WTC11 (cell line): ENCODE measurements at regions not wholly inside any gene's neighbourhood (a gene's known extent, or its start where the extent isn't known, plus 50 kb on each side); places are given as distances from the start of the nearest gene placed in this dataset.
A peak's percentile ranks its signal among the peaks of the same experiment; 100 is the strongest.

Experiments used
- ATAC-seq: fragments of 200-7000 bp; cut with Tn5 transposase; 2 replicates; pipeline ENCODE4 v1.10.0; 2021; ENCODE audit warnings: mild to moderate bottlenecking, moderate library complexity
- CTCF ChIA-PET: fragments of 300-600 bp; sonication (Branson Sonifier 250); formaldehyde crosslinking; loops from one replicate; lab custom pipeline; 2021; ENCODE audit warnings: antibody characterized with exemption; lab: Charles Lee
- POLR2A ChIA-PET: fragments of 350-600 bp; sonication (Branson Sonifier 250); formaldehyde crosslinking; loops from one replicate; lab custom pipeline; 2021; ENCODE audit warnings: antibody characterized with exemption; lab: Charles Lee
- DNase-seq: peaks from one replicate; pipeline ENCODE4 v3.0.0; 2021; ENCODE audit warnings: low spot score
- H3K27ac Mint-ChIP-seq: 2 replicates; pipeline ENCODE4 v1.8.0; 2021; ENCODE audit warnings: mixed read lengths
- H3K27me3 Mint-ChIP-seq: 2 replicates; pipeline ENCODE4 v1.8.0; 2021; ENCODE audit warnings: low read depth, mild to moderate bottlenecking, moderate library complexity, mixed read lengths
- H3K36me3 Mint-ChIP-seq: 2 replicates; pipeline ENCODE4 v1.8.0; 2021; ENCODE audit warnings: mixed read lengths
- H3K4me1 Mint-ChIP-seq: 2 replicates; pipeline ENCODE4 v1.8.0; 2022; ENCODE audit warnings: mixed read lengths
- H3K4me3 Mint-ChIP-seq: 2 replicates; pipeline ENCODE4 v1.8.0; 2021; ENCODE audit warnings: mild to moderate bottlenecking, moderate library complexity, mixed read lengths
- H3K9me3 Mint-ChIP-seq: 2 replicates; pipeline ENCODE4 v1.8.0; 2021; ENCODE audit warnings: mixed read lengths
- AFF4 ChIP-seq: sonication (generic); formaldehyde crosslinking; IDR thresholded peaks from 2 replicates; pipeline ENCODE4 v1.8.1; 2023; ENCODE audit warnings: mild to moderate bottlenecking, missing genetic modification reagents, borderline replicate concordance
- ATF3 ChIP-seq: sonication (generic); formaldehyde crosslinking; conservative IDR thresholded peaks from 2 replicates; pipeline ENCODE4 v1.8.1; 2022; ENCODE audit warnings: mild to moderate bottlenecking, missing genetic modification reagents
- JUN ChIP-seq: sonication (generic); formaldehyde crosslinking; IDR thresholded peaks from 2 replicates; pipeline ENCODE4 v1.8.0; 2023; ENCODE audit warnings: mild to moderate bottlenecking, missing genetic modification reagents
- MLX ChIP-seq: sonication (generic); formaldehyde crosslinking; IDR thresholded peaks from 2 replicates; pipeline ENCODE4 v1.8.1; 2023; ENCODE audit warnings: mild to moderate bottlenecking, missing genetic modification reagents, moderate library complexity
- NFYB ChIP-seq: sonication (generic); formaldehyde crosslinking; conservative IDR thresholded peaks from 2 replicates; pipeline ENCODE4 v1.8.0; 2022; ENCODE audit warnings: low read depth, missing genetic modification reagents
- PREB ChIP-seq: sonication (generic); formaldehyde crosslinking; IDR thresholded peaks from 2 replicates; pipeline ENCODE4 v1.8.1; 2022; ENCODE audit warnings: mild to moderate bottlenecking, missing genetic modification reagents, moderate library complexity, borderline replicate concordance
- SMAD4 ChIP-seq: sonication (generic); formaldehyde crosslinking; IDR thresholded peaks from 2 replicates; pipeline ENCODE4 v1.8.0; 2022; ENCODE audit warnings: mild to moderate bottlenecking, missing genetic modification reagents
- TP53 ChIP-seq: sonication (generic); formaldehyde crosslinking; IDR thresholded peaks from 2 replicates; pipeline ENCODE4 v1.8.1; 2023; ENCODE audit warnings: mild to moderate bottlenecking, missing genetic modification reagents
- ZMAT4 ChIP-seq: fragments of 250-450 bp; sonication (Bioruptor Pico); IDR thresholded peaks from 2 replicates; pipeline ENCODE4 v1.9.0; 2021; ENCODE audit warnings: mild to moderate bottlenecking
- ZNF121 ChIP-seq: sonication (generic); formaldehyde crosslinking; IDR thresholded peaks from 2 replicates; pipeline ENCODE4 v1.8.0; 2023; ENCODE audit warnings: missing genetic modification reagents
- ZNF219 ChIP-seq: sonication (generic); formaldehyde crosslinking; IDR thresholded peaks from 2 replicates; pipeline ENCODE4 v1.8.0; 2023; ENCODE audit warnings: missing genetic modification reagents, mild to moderate bottlenecking, borderline replicate concordance

- TF ChIP-seq ATF3 (CRISPR knock-in tag) (no peak), NFYB (CRISPR knock-in tag) (no peak)
- TF ChIP-seq, all 79 proteins: peak for 0
These were observed 154.6 kb upstream of the TLE3 start (continued) for GRCh38 chr15:70252056-70252950.

- ChIA-PET POLR2A (no interaction called here), CTCF (interaction anchor here (0.8 kb wide), 1 partner anchor 773 kb away, joined by 3 read pairs; no protein-coding TSS in a partner anchor)
- no peak for TF ChIP-seq PREB (CRISPR knock-in tag)
- no peak for TF ChIP-seq MLX (CRISPR knock-in tag)
- no peak for TF ChIP-seq JUN (CRISPR knock-in tag)
- no peak for TF ChIP-seq TP53 (CRISPR knock-in tag)
- TF ChIP-seq ZNF219: no peak
- no peak for TF ChIP-seq SMAD4 (CRISPR knock-in tag)
- TF ChIP-seq ZMAT4 (CRISPR knock-in tag): no peak
- TF ChIP-seq ZNF121: no peak
- TF ChIP-seq AFF4 (CRISPR knock-in tag): no peak
- Mint-ChIP-seq H3K9me3 (no peaks in the 10 kb centered on the region), H3K4me1 (peaks cover 28% of the 10 kb centered on the region), H3K27ac (peak overlapping the region; percentile 64; the same call in 1 of the 2 replicates), H3K36me3 (no peaks in the 10 kb centered on the region), H3K4me3 (no peak overlapping the region), H3K27me3 (no peaks in the 10 kb centered on the region)
- DNase-seq: no peak
- ATAC-seq: peak; percentile 52
These were observed 153.7 kb upstream of the TLE3 start for GRCh38 chr15:70251246-70251990.

- POLR2A ChIA-PET: no interaction called here
These were observed 152.8 kb upstream of the TLE3 start for GRCh38 chr15:70250208-70251201.

More at GRCh38 chr15:70250208-70251201, 152.8 kb upstream of the TLE3 start:
- Mint-ChIP-seq H3K4me1 (peaks cover 27% of the 10 kb centered on the region), H3K27ac (no peak overlapping the region), H3K27me3 (no peaks in the 10 kb centered on the region), H3K36me3 (no peaks in the 10 kb centered on the region), H3K9me3 (no peaks in the 10 kb centered on the region), H3K4me3 (no peak overlapping the region)
- TF ChIP-seq MLX (CRISPR knock-in tag): no peak
- DNase-seq (no peak), ATAC-seq (no peak)
- CTCF ChIA-PET: no interaction called here
